OCI-LY1 (cell line): ENCODE measurements at regions not wholly inside any gene's neighbourhood (a gene's known extent, or its start where the extent isn't known, plus 50 kb on each side); places are given as distances from the start of the nearest gene placed in this dataset.

Experiments
- H2AFZ ChIP-seq: fragments of 200-600 bp; sonication (generic), shearing (Covaris generic); 2 replicates; pipeline ENCODE4 v1.6.0; 2014; ENCODE audit warnings: antibody characterized with exemption, mild to moderate bottlenecking, low read length
- H3F3A ChIP-seq: fragments of 200-600 bp; sonication (generic), shearing (Covaris generic); 2 replicates; pipeline ENCODE4 v1.6.0; 2014; ENCODE audit warnings: mild to moderate bottlenecking, antibody characterized with exemption, low read length, moderate library complexity; ENCODE audit not compliant: insufficient read depth
- H3K27ac ChIP-seq: fragments of 200-600 bp; sonication (generic); 2 replicates; pipeline ENCODE4 v1.5.1; 2014; ENCODE audit warnings: low read length, mixed run types, mild to moderate bottlenecking, low read depth; ENCODE audit not compliant: poor library complexity, severe bottlenecking
- H3K27me3 ChIP-seq: fragments of 200-600 bp; sonication (generic); 2 replicates; pipeline ENCODE4 v1.6.0; 2014; ENCODE audit warnings: antibody characterized with exemption, mild to moderate bottlenecking, low read length, moderate library complexity; ENCODE audit not compliant: insufficient read depth
- H3K36me3 ChIP-seq: fragments of 200-600 bp; sonication (generic); 2 replicates; pipeline ENCODE4 v1.6.1; 2014; ENCODE audit warnings: mild to moderate bottlenecking, antibody characterized with exemption, low read length, moderate library complexity, mixed read lengths; ENCODE audit not compliant: insufficient read depth
- H3K4me1 ChIP-seq: fragments of 200-600 bp; sonication (generic); 2 replicates; pipeline ENCODE4 v1.5.1; 2014; ENCODE audit warnings: mild to moderate bottlenecking, low read length, moderate library complexity; ENCODE audit not compliant: insufficient read depth, severe bottlenecking
- H3K4me2 ChIP-seq: fragments of 200-600 bp; sonication (generic), shearing (Covaris generic); 2 replicates; pipeline ENCODE4 v1.6.1; 2014; ENCODE audit warnings: low read length
- H3K4me3 ChIP-seq: fragments of 200-600 bp; sonication (generic); 2 replicates; pipeline ENCODE4 v1.5.1; 2014; ENCODE audit warnings: low read length, low read depth, mild to moderate bottlenecking, mixed read lengths; ENCODE audit not compliant: poor library complexity, severe bottlenecking
- H3K79me2 ChIP-seq: fragments of 200-600 bp; shearing (Covaris generic); 2 replicates; pipeline ENCODE4 v1.6.1; 2016; ENCODE audit warnings: mixed run types, low read length, mixed read lengths; ENCODE audit not compliant: insufficient read depth
- H3K9ac ChIP-seq: fragments of 200-600 bp; sonication (generic), shearing (Covaris generic); 2 replicates; pipeline ENCODE4 v1.6.1; 2014; ENCODE audit warnings: mild to moderate bottlenecking, low read length, mixed read lengths
- H3K9me2 ChIP-seq: fragments of 200-600 bp; sonication (generic), shearing (Covaris generic); 2 replicates; pipeline ENCODE4 v1.6.1; 2014; ENCODE audit warnings: low read depth, mild to moderate bottlenecking, low read length, mixed read lengths
- H3K9me3 ChIP-seq: fragments of 200-600 bp; shearing (Covaris generic); 2 replicates; pipeline ENCODE4 v1.6.1; 2014; ENCODE audit warnings: low read length, mixed read lengths
- H4K20me1 ChIP-seq: fragments of 200-600 bp; sonication (generic), shearing (Covaris generic); 2 replicates; pipeline ENCODE4 v1.6.0; 2016; ENCODE audit warnings: mild to moderate bottlenecking, low read length; ENCODE audit not compliant: insufficient read depth
- EZH2 ChIP-seq: fragments of 200-600 bp; sonication (generic), shearing (Covaris generic); IDR thresholded peaks from 2 replicates; pipeline ENCODE4 v1.8.0; 2017; ENCODE audit warnings: borderline replicate concordance, mixed run types, mild to moderate bottlenecking, antibody characterized with exemption, low read length, moderate library complexity, mixed read lengths
- TF ChIP-seq, protein P1 (sequence below): fragments of 200-600 bp; sonication (generic), shearing (Covaris generic); IDR thresholded peaks from 2 replicates; pipeline ENCODE4 v1.5.1; 2017; ENCODE audit warnings: mild to moderate bottlenecking, antibody characterized with exemption, low read length, moderate library complexity, mixed read lengths

DNA sequence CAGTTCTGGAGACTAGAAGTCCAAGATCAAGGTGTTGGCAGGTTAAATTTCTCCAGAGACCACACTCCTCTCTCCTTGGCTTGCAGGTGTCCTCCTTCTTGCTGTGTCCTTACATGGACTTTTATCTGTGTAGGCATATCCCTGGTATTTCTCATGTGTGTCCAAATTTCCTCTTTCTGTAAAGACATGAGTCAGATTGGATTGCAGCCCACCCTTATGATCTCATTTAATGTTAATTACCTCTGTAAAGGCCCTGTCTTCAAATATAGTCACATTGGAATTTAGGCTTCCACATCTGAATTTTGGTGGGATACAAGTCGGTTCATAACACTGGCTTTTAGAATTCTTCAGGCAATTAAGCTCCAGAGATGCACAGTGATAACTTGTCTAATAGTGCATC is 322.2 kb upstream of the GRIA1 start:
- Histone ChIP-seq H3K27ac (no peak overlapping the region), H3K9ac (no peak overlapping the region), H3K27me3 (no peaks in the 10 kb centered on the region), H4K20me1 (no peaks in the 10 kb centered on the region), H2AFZ (no peak overlapping the region), H3K36me3 (no peaks in the 10 kb centered on the region), H3K4me1 (no peaks in the 10 kb centered on the region), H3K4me3 (no peak overlapping the region), H3F3A (no peaks in the 10 kb centered on the region), H3K4me2 (no peak overlapping the region), H3K9me2 (no peaks in the 10 kb centered on the region), H3K79me2 (no peaks in the 10 kb centered on the region), H3K9me3 (no peaks in the 10 kb centered on the region)
- TF ChIP-seq EZH2, result no peak
- TF ChIP-seq, protein P1, sequence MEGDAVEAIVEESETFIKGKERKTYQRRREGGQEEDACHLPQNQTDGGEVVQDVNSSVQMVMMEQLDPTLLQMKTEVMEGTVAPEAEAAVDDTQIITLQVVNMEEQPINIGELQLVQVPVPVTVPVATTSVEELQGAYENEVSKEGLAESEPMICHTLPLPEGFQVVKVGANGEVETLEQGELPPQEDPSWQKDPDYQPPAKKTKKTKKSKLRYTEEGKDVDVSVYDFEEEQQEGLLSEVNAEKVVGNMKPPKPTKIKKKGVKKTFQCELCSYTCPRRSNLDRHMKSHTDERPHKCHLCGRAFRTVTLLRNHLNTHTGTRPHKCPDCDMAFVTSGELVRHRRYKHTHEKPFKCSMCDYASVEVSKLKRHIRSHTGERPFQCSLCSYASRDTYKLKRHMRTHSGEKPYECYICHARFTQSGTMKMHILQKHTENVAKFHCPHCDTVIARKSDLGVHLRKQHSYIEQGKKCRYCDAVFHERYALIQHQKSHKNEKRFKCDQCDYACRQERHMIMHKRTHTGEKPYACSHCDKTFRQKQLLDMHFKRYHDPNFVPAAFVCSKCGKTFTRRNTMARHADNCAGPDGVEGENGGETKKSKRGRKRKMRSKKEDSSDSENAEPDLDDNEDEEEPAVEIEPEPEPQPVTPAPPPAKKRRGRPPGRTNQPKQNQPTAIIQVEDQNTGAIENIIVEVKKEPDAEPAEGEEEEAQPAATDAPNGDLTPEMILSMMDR, result no peak

DNA sequence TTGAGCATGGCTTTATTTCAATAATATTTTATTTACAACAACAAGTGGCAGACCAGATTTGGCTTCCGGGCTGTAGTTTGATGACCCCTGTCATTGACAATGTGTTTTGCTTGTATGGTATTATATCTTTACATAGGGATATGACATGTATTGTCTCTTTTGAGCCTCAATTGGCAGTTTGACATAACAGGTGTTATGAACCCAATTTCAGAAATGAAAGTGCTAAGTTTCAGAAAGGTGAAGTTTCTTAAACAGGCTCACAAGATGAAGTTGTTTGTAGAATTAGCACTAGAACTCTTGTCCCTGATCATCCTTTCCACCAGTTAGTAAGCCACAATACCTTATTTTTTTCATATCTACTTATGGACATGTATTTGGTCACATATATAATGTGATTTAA is 303.0 kb upstream of the GRIA1 start:
- no peak overlapping the region for H3K4me2 ChIP-seq
- no peak overlapping the region for H3K9ac ChIP-seq
- TF ChIP-seq, protein P1, result no peak
- no peak for TF ChIP-seq EZH2
- no peaks in the 10 kb centered on the region for H3K9me2 ChIP-seq
- H3K27me3 ChIP-seq, result no peaks in the 10 kb centered on the region
- no peak overlapping the region for H3K27ac ChIP-seq
- H3F3A ChIP-seq, result no peaks in the 10 kb centered on the region
- H2AFZ ChIP-seq, result no peak overlapping the region
- no peaks in the 10 kb centered on the region for H4K20me1 ChIP-seq
- H3K36me3 ChIP-seq, result no peaks in the 10 kb centered on the region
- no peaks in the 10 kb centered on the region for H3K9me3 ChIP-seq
- no peaks in the 10 kb centered on the region for H3K4me1 ChIP-seq
- H3K4me3 ChIP-seq, result no peak overlapping the region
- no peaks in the 10 kb centered on the region for H3K79me2 ChIP-seq

DNA sequence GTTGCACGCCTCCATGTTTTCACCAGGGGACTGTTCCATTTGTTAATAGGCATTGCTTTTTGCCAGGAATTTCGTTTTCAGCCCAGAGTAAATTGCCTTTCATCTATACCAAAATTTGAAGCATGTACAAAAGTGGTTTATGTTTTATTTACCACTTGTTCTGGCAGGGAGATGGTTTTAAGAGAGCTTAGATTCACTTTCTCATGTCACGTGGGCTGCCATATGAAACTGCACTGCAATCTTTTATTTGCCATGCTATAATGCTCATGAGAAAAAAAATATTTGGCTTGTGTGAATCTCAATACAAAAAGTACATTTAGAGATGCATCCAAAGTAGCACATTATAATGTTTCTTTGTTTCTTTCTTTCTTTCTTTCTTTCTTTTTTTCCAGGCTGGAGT is 284.1 kb upstream of the GRIA1 start:
- H3K9me3 ChIP-seq, result no peaks in the 10 kb centered on the region
- no peaks in the 10 kb centered on the region for H3F3A ChIP-seq
- H3K36me3 ChIP-seq, result no peaks in the 10 kb centered on the region
- H3K9ac ChIP-seq, result no peak overlapping the region
- no peak overlapping the region for H3K4me3 ChIP-seq
- H4K20me1 ChIP-seq, result no peaks in the 10 kb centered on the region
- H3K4me1 ChIP-seq, result no peaks in the 10 kb centered on the region
- TF ChIP-seq, protein P1, result no peak
- TF ChIP-seq EZH2, result no peak
- no peak overlapping the region for H3K4me2 ChIP-seq
- no peak overlapping the region for H2AFZ ChIP-seq
- H3K27me3 ChIP-seq, result no peaks in the 10 kb centered on the region
- no peaks in the 10 kb centered on the region for H3K79me2 ChIP-seq
- no peaks in the 10 kb centered on the region for H3K9me2 ChIP-seq
- H3K27ac ChIP-seq, result no peak overlapping the region
